Lower leg skin (tissue), 4 donors: ENCODE measurements at regions not wholly inside any gene's neighbourhood (a gene's known extent, or its start where the extent isn't known, plus 50 kb on each side); places are given as distances from the start of the nearest gene placed in this dataset.

ENCODE experiments used
- DNase-seq, 2 donors: peaks; one replicate each; pipeline ENCODE4 v3.0.0-alpha.2; 2019; ENCODE audit warnings: low spot score in 2 of 2
- H3K4me3 ChIP-seq: fragments of 200-600 bp; sonication (generic); 2 replicates; pipeline ENCODE4 v1.5.1; 2017; ENCODE audit warnings: mild to moderate bottlenecking, low read depth; ENCODE audit not compliant: poor library complexity, severe bottlenecking
- POLR2A ChIP-seq, 2 donors: fragments of 450-650 bp; IDR thresholded peaks; one replicate each; pipeline ENCODE4 v1.6.1; 2016 to 2017; ENCODE audit warnings: antibody characterized with exemption in 2 of 2, mild to moderate bottlenecking in 1 of 2, moderate library complexity in 1 of 2
- WGBS, 2 donors: methylation state at CpG; one replicate each; pipeline ENCODE4 v1.1.5; 2018; 5-methylcytosine and 5-hydroxymethylcytosine counted together
- intact Hi-C: fragments of 100-400 bp; cut with DNase I; formaldehyde crosslinking; loops from one replicate; pipeline ENCODE4 v1.15.0; 2023; ENCODE audit warnings: low total_unique reads
- TF ChIP-seq, protein P1 (sequence below), 3 donors: fragments of 450-650 bp; IDR thresholded peaks; one replicate each; pipeline ENCODE4 v1.5.1; 2016; ENCODE audit warnings: antibody characterized with exemption in 3 of 3, mild to moderate bottlenecking in 3 of 3, moderate library complexity in 2 of 3

DNA sequence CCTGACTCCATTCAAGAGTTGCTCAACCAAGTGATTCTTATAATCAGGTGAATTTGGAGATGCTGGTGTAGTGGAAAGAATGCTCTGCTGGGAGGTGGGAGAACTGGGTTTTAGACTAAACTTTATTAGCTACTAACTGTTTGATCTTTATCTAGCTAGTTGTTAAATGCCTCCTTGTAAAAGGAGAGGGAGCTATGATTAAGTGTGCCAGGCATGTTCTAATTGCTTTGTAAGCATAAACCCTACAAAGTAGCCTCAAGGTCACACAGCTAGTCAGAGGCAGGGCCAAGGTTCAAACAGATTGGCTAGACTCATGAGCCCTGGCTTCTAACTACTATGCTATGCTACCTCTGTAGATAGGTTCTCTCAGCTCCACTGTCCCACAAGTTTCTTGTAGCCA lies 105.5 kb downstream of the NXPE2 start:
- TF ChIP-seq POLR2A (IDR thresholded peaks at IDR 0.05) = no peak
- TF ChIP-seq, protein P1, sequence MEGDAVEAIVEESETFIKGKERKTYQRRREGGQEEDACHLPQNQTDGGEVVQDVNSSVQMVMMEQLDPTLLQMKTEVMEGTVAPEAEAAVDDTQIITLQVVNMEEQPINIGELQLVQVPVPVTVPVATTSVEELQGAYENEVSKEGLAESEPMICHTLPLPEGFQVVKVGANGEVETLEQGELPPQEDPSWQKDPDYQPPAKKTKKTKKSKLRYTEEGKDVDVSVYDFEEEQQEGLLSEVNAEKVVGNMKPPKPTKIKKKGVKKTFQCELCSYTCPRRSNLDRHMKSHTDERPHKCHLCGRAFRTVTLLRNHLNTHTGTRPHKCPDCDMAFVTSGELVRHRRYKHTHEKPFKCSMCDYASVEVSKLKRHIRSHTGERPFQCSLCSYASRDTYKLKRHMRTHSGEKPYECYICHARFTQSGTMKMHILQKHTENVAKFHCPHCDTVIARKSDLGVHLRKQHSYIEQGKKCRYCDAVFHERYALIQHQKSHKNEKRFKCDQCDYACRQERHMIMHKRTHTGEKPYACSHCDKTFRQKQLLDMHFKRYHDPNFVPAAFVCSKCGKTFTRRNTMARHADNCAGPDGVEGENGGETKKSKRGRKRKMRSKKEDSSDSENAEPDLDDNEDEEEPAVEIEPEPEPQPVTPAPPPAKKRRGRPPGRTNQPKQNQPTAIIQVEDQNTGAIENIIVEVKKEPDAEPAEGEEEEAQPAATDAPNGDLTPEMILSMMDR (IDR thresholded peaks at IDR 0.05) = no peak
- H3K4me3 ChIP-seq = no peak overlapping the region
- DNase-seq = no peak
- intact Hi-C loops = no loop called here

DNA sequence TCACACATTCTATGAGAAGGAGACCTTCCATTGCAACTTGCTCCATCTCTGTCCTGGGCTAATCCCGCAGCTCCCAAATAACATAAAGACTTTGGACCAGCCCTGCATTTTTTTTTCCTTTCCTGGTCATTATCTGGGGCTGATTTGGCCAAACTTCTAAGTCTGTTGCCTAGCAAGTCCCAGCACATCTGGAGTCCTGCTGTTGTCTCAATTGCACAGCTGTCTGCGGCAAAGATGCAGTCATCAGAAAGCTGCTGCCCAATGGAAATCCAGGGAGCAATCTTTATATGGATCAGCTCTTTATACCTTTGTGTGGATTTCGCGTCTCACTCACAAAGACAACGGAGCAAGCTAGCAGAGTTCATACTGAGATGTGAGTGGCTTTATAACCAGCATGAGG lies 105.9 kb downstream of the NXPE2 start:
- WGBS, 2 donors = 64 to 65% methylated on average over 5 of the region's 5 CpGs
- H3K4me3 ChIP-seq = no peak overlapping the region
- intact Hi-C loops = no loop called here
- DNase-seq = no peak
- TF ChIP-seq POLR2A (IDR thresholded peaks at IDR 0.05) = no peak
- TF ChIP-seq, protein P1 (IDR thresholded peaks at IDR 0.05) = no peak

DNA sequence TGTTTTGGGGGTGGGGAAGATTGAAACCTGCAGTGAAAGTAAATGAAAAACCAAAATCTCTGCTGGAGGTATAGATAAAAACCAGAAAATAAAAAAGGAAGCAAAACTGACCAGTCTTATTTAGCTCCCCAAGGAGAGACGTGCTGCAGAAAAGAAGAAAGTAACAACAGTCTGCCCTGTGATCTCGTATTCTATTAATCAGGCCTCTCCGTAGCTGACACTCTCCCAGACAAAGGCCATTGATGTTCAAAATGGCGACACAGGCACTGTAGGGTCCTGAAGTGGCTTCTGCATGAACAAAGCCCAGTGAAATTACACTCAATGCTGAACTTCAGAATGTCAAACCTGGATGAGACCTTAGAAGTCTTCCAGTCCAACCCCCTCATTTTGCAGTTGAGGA lies 106.6 kb downstream of the NXPE2 start:
- DNase-seq = no peak
- no peak overlapping the region for H3K4me3 ChIP-seq
- TF ChIP-seq POLR2A (IDR thresholded peaks at IDR 0.05) = no peak
- TF ChIP-seq, protein P1 (IDR thresholded peaks at IDR 0.05) = no peak
- intact Hi-C loops = no loop called here
- WGBS, 2 donors = 81 to 93% methylated on average over 4 of the region's 4 CpGs

DNA sequence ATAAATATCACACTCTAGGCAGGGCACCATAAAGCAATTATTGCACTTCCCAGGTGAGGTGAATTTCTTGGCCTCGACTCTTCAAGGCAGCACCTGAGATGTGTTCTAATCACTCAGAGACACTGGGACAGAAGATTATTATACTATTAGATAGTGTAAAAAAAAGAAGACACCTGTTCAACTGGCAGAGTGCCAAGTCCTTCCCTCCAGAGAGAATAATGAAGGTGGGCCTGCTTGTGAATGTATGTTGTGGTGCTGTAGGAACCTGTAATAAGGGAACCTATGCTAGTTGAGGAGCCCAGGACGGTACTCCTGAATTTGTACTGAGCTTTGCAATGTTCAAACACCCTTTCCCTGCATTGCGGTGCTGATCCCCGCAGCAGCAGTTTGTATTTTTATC lies 107.5 kb downstream of the NXPE2 start:
- no peak for TF ChIP-seq POLR2A (IDR thresholded peaks at IDR 0.05)
- TF ChIP-seq, protein P1 (IDR thresholded peaks at IDR 0.05) = no peak
- DNase-seq = no peak
- 90% methylated on average over 4 of the region's 4 CpGs for WGBS, 2 donors
- H3K4me3 ChIP-seq = no peak overlapping the region
- intact Hi-C loops = no loop called here

DNA sequence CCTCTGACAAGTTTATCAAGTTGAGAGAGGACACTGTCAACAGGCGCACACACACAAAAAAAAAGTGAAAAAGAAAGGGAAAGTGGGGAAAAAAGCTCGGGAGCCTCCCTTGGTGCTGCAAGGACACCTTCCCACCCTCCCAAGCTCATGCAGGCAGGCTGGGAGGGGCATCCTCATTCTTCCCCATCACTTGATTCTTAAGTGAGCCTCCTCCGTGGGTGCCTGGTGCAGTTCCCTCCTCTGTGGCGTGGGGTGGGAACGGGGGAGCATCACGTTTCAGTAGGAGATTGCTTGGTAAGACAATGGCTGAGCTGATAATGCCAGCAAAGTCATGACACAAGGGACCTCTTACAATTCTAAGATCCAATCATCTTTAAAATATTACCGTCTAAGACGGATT lies 108.8 kb downstream of the NXPE2 start:
- no peak for DNase-seq
- 73 to 78% methylated on average over 8 of the region's 8 CpGs for WGBS, 2 donors
- no peak overlapping the region for H3K4me3 ChIP-seq
- TF ChIP-seq, protein P1 (IDR thresholded peaks at IDR 0.05) = no peak
- TF ChIP-seq POLR2A (IDR thresholded peaks at IDR 0.05) = no peak
- intact Hi-C loops = no loop called here

DNA sequence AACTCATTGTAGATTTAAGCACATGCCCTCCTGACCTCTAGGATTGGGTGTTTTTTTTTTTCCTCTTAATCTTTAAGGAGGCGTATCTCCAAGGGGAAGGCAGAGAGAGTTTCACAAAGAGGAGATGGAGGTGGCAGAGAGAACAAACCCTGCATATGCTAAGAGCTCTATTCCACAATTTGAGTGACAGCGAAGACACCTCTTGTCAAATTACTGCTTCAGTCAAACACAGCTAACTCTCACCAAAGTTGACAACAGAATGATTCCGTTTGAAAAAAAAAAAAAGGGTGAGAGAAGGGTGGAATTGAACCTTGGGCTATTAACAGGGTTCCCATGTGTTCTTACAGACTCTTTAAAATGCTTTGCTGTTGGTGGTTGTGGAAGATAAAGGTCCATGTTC lies 112.6 kb downstream of the NXPE2 start:
- TF ChIP-seq POLR2A (IDR thresholded peaks at IDR 0.05) = no peak
- TF ChIP-seq, protein P1 (IDR thresholded peaks at IDR 0.05) = no peak
- DNase-seq = no peak
- 42 to 54% methylated on average over 3 of the region's 3 CpGs for WGBS, 2 donors
- no peak overlapping the region for H3K4me3 ChIP-seq
- intact Hi-C loops = no loop called here
